Osteoblast (primary cell): ENCODE measurements at regions not wholly inside any gene's neighbourhood (a gene's known extent, or its start where the extent isn't known, plus 50 kb on each side); places are given as distances from the start of the nearest gene placed in this dataset.

Experiments used
- DNase-seq: peaks from one replicate; pipeline ENCODE4 v3.0.0; 2011; ENCODE audit warnings: low spot score, mixed read lengths; ENCODE audit not compliant: insufficient read length; ENCODE audit errors: missing footprints
- H2AFZ ChIP-seq: 2 replicates; pipeline ENCODE4 v1.6.0; 2011; ENCODE audit warnings: mild to moderate bottlenecking, low read length
- H3K27ac ChIP-seq: 2 replicates; pipeline ENCODE4 v1.5.1; 2011; ENCODE audit warnings: mild to moderate bottlenecking, low read depth, low read length, moderate library complexity
- H3K27me3 ChIP-seq: 2 replicates; pipeline ENCODE4 v1.6.0; 2012; ENCODE audit warnings: mild to moderate bottlenecking, control low read depth, inconsistent platforms, low read length, moderate library complexity; ENCODE audit not compliant: insufficient read depth
- H3K36me3 ChIP-seq: 2 replicates; pipeline ENCODE4 v1.5.1; 2011; ENCODE audit warnings: mild to moderate bottlenecking, low read length, control low read depth, moderate library complexity; ENCODE audit not compliant: insufficient read depth
- H3K4me1 ChIP-seq: 2 replicates; pipeline ENCODE4 v1.5.1; 2011; ENCODE audit warnings: mild to moderate bottlenecking, low read length, control low read depth, moderate library complexity; ENCODE audit not compliant: insufficient read depth
- H3K4me2 ChIP-seq: 2 replicates; pipeline ENCODE4 v1.6.0; 2011; ENCODE audit warnings: mild to moderate bottlenecking, low read length; ENCODE audit not compliant: insufficient read depth
- H3K4me3 ChIP-seq: fragments of 200-600 bp; sonication (generic); 3 replicates; pipeline ENCODE4 v1.5.1; 2012; ENCODE audit warnings: mild to moderate bottlenecking, low read length, inconsistent platforms; ENCODE audit not compliant: insufficient read depth
- H3K79me2 ChIP-seq: 2 replicates; pipeline ENCODE4 v1.6.0; 2012; ENCODE audit warnings: mild to moderate bottlenecking, low read length, control low read depth, inconsistent platforms; ENCODE audit not compliant: insufficient read depth
- H3K9me3 ChIP-seq: 2 replicates; pipeline ENCODE4 v1.5.1; 2011; ENCODE audit warnings: low read depth, low read length, control low read depth
- H4K20me1 ChIP-seq: 2 replicates; pipeline ENCODE4 v1.6.0; 2012; ENCODE audit warnings: mild to moderate bottlenecking, low read length, control low read depth; ENCODE audit not compliant: insufficient read depth
- CTCF ChIP-seq: IDR thresholded peaks from 2 replicates; pipeline ENCODE4 v1.5.1; 2011; ENCODE audit warnings: mild to moderate bottlenecking, low read depth, low read length, moderate library complexity; ENCODE audit errors: extremely low read depth

- H3K79me2 ChIP-seq = no peaks in the 10 kb centered on the region
- H3K36me3 ChIP-seq = no peaks in the 10 kb centered on the region
- DNase-seq = peak; percentile 15
- no peaks in the 10 kb centered on the region for H4K20me1 ChIP-seq
- H3K9me3 ChIP-seq = no peaks in the 10 kb centered on the region
- H3K27me3 ChIP-seq = peaks cover 4% of the 10 kb centered on the region
- H3K4me3 ChIP-seq = peak overlapping the region; percentile 54
- H3K4me1 ChIP-seq = peaks cover 8% of the 10 kb centered on the region
- TF ChIP-seq CTCF = no peak
- H3K27ac ChIP-seq = no peak overlapping the region
- H2AFZ ChIP-seq = peak overlapping the region; percentile 82
- peak overlapping the region; percentile 74 for H3K4me2 ChIP-seq
Measured at GRCh38 chr5:74935752-74936091, 69.5 kb upstream of the FAM169A start.

- peak overlapping the region; percentile 82 for H2AFZ ChIP-seq
- no peaks in the 10 kb centered on the region for H3K36me3 ChIP-seq
- H3K4me1 ChIP-seq = peaks cover 8% of the 10 kb centered on the region
- H3K9me3 ChIP-seq = no peaks in the 10 kb centered on the region
- peak overlapping the region; percentile 74 for H3K4me2 ChIP-seq
- H4K20me1 ChIP-seq = no peaks in the 10 kb centered on the region
- no peak for DNase-seq
- no peaks in the 10 kb centered on the region for H3K79me2 ChIP-seq
- H3K27me3 ChIP-seq = peaks cover 1% of the 10 kb centered on the region
- peak overlapping the region; percentile 54 for H3K4me3 ChIP-seq
- TF ChIP-seq CTCF = peak; percentile 55
- no peak overlapping the region for H3K27ac ChIP-seq
Measured at GRCh38 chr5:74934949-74935751, 69.0 kb upstream of the FAM169A start.

GRCh38 chr5:74927336-74927735 is 61.1 kb upstream of the FAM169A start:
- Histone ChIP-seq H3K27me3 (no peaks in the 10 kb centered on the region), H3K9me3 (no peaks in the 10 kb centered on the region), H4K20me1 (no peaks in the 10 kb centered on the region), H3K4me1 (no peaks in the 10 kb centered on the region), H3K79me2 (no peaks in the 10 kb centered on the region), H3K27ac (no peak overlapping the region), H3K36me3 (no peaks in the 10 kb centered on the region), H2AFZ (no peak overlapping the region), H3K4me3 (no peak overlapping the region), H3K4me2 (no peak overlapping the region)
- DNase-seq = peak; percentile 19
- no peak for TF ChIP-seq CTCF

GRCh38 chr5:74919487-74919886 is 53.3 kb upstream of the FAM169A start:
- no peaks in the 10 kb centered on the region for H3K36me3 ChIP-seq
- TF ChIP-seq CTCF = peak; percentile 73
- no peaks in the 10 kb centered on the region for H4K20me1 ChIP-seq
- H3K4me1 ChIP-seq = no peaks in the 10 kb centered on the region
- no peaks in the 10 kb centered on the region for H3K27me3 ChIP-seq
- no peak overlapping the region for H3K4me3 ChIP-seq
- H2AFZ ChIP-seq = no peak overlapping the region
- DNase-seq = peak; percentile 83
- H3K79me2 ChIP-seq = no peaks in the 10 kb centered on the region
- no peak overlapping the region for H3K27ac ChIP-seq
- H3K4me2 ChIP-seq = no peak overlapping the region
- H3K9me3 ChIP-seq = no peaks in the 10 kb centered on the region
